ENCODE measurements at regions not wholly inside any gene's neighbourhood (a gene's known extent, or its start where the extent isn't known, plus 50 kb on each side); places are given as distances from the start of the nearest gene placed in this dataset.

DNA sequence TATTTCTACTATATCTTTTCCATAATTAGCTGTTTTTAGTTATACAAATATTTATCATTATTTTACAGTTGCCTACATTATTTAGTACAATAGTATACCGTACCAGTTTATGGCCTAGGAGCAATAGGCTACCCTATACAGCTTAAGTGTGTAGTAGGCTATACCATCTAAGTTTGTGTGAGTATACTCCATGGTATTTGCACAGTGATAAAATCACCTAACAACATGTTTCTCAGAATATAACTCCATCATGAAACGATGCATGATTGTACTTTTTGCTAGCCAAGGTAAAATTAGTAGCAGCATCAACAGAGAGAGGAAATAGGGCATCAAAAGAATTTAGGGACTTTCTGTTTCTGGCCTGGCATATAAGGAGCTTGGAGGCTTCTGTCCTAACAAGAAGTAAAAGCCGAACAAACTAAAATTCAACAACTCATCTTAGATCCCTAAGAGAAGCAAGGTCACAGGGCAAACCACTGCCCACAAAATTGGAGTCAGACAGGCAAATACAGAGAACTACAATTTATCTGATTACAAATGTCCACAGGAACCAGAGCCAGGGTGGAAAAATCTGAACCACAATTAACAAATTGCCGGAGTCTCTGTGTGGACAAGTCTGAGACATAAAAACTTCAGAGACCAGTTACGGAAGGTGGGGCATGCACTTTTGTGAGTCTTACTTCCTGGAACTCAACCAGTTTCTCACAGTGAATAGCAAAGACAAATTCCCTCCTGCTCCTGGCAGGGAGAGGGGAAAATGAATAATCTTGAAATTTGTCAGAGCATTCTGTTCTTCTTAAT is 671.4 kb downstream of the RFPL4B start:
- TF ChIP-seq, protein P1, sequence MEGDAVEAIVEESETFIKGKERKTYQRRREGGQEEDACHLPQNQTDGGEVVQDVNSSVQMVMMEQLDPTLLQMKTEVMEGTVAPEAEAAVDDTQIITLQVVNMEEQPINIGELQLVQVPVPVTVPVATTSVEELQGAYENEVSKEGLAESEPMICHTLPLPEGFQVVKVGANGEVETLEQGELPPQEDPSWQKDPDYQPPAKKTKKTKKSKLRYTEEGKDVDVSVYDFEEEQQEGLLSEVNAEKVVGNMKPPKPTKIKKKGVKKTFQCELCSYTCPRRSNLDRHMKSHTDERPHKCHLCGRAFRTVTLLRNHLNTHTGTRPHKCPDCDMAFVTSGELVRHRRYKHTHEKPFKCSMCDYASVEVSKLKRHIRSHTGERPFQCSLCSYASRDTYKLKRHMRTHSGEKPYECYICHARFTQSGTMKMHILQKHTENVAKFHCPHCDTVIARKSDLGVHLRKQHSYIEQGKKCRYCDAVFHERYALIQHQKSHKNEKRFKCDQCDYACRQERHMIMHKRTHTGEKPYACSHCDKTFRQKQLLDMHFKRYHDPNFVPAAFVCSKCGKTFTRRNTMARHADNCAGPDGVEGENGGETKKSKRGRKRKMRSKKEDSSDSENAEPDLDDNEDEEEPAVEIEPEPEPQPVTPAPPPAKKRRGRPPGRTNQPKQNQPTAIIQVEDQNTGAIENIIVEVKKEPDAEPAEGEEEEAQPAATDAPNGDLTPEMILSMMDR (IDR thresholded peaks at IDR 0.05): no peak
- TF ChIP-seq POLR2A (IDR thresholded peaks at IDR 0.05): no peak

Measured in esophagus squamous epithelium (tissue), 4 donors.